ENCODE measurements at regions not wholly inside any gene's neighbourhood (a gene's known extent, or its start where the extent isn't known, plus 50 kb on each side); places are given as distances from the start of the nearest gene placed in this dataset.
"Not testable (repeated sequence)": the region's sequence is repeated elsewhere in the genome, so short reads cannot be mapped to it uniquely, and the experiment has no call there.

DNA sequence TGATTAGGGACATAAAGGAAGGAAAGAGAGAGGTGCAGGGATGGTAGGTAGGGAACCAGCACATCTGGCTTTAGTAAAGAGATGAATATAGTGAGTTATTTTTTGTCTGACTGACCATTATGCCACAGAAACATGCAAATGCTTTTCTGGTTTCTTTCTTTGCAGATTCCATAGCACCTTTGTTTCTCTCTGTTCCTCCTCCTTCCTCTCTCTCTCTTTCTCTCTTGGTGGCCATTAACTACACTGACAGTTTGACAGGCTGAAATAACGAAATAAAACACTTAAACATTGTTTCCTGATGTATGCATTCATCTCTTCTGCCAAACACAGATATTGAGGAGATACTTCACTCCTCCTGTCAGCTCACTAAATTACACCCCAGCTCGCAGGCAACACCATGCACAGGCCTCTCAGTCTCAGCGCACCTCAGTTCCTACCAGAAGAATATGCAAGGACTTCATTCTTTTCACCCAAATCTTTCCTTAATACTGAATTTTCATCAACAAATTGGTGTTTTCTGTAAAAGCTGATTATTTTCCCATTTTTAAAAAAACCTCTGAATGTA is 406.9 kb upstream of the SOX5 start:
- no peak for DNase-seq

GRCh38 chr12:24352363-24352762 is 402.9 kb upstream of the SOX5 start:
- DNase-seq = no peak

DNA sequence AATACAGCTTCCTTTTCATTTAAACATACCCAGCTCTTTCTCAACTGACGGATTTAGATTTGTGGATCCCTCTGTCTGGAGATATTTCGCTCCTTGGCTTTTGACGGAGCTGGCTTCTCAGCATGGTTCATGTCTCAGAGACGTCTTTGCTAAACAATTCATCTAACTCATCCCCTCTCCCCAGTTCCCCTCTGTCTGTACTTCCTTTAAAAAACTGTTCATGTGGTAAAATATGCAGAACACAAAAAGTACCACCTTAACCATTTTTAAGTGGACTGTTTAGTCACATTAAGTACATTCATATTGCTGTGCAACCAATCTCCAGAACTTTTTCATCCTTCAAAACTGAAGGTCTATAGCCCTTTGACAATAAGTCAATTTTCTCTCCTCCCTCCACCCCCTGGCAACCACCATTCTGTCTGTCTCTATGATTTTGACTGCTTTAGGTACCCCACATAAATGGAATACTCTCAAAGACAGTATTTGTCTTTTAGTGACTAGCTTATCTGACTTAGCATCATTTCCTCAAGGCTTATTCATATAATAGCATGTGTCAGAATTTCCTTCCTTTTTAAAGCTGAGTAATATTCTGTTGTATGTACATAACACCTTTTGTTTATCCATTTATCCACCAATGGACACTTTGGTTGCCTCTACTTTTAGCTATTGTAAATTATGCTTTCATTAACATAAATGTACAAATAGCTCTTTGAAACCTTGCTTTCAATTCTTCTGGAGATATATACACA is 399.8 kb upstream of the SOX5 start:
- DNase-seq = no peak

- DNase-seq = not testable (repeated sequence)
Measured at GRCh38 chr12:24348180-24348579, 398.7 kb upstream of the SOX5 start.

GRCh38 chr12:24328261-24328660 is 378.8 kb upstream of the SOX5 start:
- DNase-seq = no peak

DNA sequence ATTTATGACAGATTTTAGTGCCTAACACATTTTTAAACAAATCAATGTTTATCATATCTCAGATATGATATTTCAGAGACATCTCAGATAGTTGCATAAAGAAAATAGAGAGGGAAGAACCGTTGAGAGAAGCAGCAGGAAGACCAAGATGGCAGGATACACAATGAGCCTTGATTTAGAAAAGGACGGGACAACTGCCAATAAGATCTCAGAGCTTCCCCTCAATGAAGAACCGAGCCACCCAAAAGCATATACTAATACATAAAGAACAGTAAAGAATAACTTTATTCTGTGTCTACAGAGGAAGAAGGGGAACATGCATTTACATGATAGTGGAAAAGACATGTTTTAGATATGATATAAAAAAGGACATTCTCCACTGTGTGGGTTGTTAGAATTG is 375.9 kb upstream of the SOX5 start:
- no peak for DNase-seq

- DNase-seq = no peak
Measured at GRCh38 chr12:24307716-24308335, 358.4 kb upstream of the SOX5 start.

DNA sequence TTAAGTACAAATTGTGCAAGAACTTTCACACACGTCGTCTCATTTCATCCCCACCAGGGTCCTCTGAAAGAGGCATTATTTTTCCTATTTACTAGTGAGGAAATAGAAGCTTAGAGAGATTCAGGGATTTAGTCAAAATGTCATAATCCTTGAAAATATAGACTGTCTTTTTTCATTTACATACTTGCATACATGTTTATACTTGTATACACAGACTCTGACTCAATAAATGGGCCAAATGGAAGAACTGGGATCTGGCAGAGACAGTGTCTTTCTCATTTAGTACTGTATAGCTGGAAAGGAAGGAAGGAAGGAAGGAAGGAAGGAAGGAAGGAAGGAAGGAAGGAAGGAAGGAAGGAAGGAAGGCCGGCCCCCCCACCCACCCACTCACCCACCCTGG is 357.7 kb upstream of the SOX5 start:
- no peak for DNase-seq

DNA sequence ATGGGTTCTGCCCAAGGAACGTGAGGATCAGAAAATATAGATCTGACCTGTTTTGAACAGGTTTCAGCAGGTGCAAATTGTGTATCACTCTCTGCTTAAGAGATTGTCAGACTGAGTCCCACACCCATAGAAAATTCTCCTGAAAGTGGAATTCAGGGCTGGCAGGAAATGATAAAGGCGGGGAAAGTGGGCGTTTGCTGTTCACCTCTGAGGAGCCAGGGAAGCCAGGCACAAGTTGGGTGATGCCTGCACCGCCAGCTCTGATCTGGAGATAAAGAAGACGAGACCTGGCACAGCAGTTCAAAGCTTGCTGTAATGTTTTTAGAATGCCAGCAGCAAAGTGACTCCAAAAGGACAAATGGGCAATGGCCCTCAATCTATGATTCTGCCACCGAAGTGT is 356.5 kb upstream of the SOX5 start:
- DNase-seq = no peak

DNA sequence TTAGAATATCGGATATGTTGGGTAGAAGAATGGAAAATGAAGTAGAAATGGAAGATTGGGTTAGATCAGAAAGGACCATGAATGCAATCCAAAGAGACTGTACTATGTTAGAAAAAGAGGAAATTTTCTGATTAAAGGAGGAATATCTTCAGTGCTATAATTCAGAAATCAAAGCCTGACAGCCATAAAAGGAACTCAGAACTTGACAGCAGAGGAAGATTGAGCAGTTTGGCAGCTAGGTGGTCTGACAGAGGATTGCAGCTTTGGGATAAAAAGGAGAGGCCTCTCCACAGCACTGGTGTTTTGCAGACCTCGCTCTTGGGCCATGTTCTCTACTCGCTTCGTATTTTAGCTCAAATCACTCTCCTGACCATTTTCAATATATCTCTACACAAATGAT is 354.8 kb upstream of the SOX5 start:
- DNase-seq = no peak

- no peak for DNase-seq
Measured at GRCh38 chr12:24302708-24303107, 353.2 kb upstream of the SOX5 start.

GRCh38 chr12:24297516-24297915 is 348.0 kb upstream of the SOX5 start:
- DNase-seq = peak; percentile 48

GRCh38 chr12:24293549-24293948 is 344.1 kb upstream of the SOX5 start:
- no peak for DNase-seq

DNA sequence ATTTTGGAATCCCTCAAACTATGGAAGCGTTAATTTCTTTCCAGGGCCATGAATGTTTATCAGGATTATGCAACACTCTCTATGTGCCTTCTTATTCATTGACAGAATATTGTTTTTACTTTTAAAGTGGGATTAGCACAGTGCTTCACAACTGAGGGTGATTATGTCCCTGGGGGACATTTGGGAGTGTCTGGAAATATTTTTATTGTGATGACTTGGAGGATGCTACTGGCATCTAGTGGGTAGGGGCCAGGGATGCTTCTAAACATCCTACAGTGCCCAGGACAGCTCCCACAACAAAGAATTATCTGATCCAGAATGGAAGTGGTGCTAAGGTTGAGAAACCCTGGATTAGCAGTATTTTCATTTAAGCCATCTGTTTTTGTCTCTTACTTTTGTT is 338.5 kb upstream of the SOX5 start:
- DNase-seq = no peak

- DNase-seq = no peak
Measured at GRCh38 chr12:24285448-24285847, 336.0 kb upstream of the SOX5 start.

DNA sequence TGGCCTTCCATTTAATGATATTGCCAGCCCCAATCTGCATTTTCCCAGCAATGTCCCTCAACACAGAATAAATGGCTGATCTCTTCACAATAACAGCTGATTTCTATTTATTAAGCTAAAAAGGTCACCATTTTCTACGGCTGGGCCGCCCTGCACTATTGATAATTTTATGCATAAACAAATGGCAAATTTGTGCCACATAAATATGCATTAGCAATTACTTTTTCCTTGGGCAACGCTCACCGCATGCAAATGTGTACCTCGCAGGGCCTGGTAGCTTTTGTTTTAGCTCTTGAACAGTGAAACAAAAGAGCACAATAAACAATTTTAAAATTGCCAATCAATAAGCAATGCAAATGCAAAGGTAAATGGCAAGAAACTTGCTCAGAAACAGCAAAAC is 331.9 kb upstream of the SOX5 start:
- no peak for DNase-seq

- no peak for DNase-seq
Measured at GRCh38 chr12:24280056-24280842, 330.8 kb upstream of the SOX5 start.

- no peak for DNase-seq
Measured at GRCh38 chr12:24278832-24279231, 329.4 kb upstream of the SOX5 start.

- no peak for DNase-seq
Measured at GRCh38 chr12:24270965-24271364, 321.5 kb upstream of the SOX5 start.

- no peak for DNase-seq
Measured at GRCh38 chr12:24270464-24270863, 321.0 kb upstream of the SOX5 start.

DNA sequence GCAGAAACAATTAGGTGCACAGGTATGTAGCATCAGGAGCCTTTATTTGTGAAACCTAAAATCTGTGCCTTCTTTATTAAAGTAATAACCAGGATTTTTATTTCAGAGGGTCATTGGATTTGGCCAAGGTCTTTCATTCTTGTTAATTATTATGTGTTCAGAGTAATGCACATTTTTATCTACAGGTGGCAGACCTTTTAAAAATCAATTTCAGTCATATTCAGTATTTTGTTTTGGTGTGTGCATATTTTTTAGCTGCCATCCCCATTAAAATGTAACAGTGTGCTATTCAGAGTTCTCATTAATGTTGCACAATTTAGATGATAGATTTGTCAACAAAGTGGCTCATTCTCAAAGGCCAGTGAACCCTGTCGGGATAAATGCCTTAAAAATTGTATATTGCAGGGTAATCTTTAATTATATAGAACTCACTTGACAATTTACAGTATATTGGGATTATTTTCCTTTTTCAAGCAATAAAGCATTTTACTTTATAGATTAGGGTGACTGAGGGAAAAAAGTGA is 319.3 kb upstream of the SOX5 start:
- DNase-seq = no peak

DNA sequence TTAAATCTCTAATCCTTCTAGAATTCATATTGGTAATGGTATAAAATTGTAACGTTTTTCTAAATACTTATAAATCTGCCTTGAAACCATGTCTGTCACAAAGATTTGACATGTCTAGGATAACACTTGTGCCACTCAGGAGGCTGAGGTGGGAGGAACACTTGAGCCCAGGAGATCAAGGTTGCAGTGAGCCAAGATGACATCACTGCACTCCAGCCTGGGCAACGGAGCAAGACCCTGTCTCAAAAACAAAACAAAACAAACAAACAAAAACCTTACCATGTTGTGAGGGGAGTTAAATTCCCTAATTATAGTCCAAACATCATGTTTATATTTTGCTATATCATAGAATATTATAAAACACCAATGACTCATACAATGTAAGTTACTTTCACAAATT is 317.5 kb upstream of the SOX5 start:
- DNase-seq = no peak

- DNase-seq = peak; percentile 7
Measured at GRCh38 chr12:24256684-24257083, 307.2 kb upstream of the SOX5 start.
